ENCODE measurements at regions not wholly inside any gene's neighbourhood (a gene's known extent, or its start where the extent isn't known, plus 50 kb on each side); places are given as distances from the start of the nearest gene placed in this dataset.
"Not testable (repeated sequence)": the region's sequence is repeated elsewhere in the genome, so short reads cannot be mapped to it uniquely, and the experiment has no call there.

- no peak for DNase-seq
Measured at GRCh38 chr3:176412771-176413170, 784.5 kb downstream of the TBL1XR1 start.

- no peak for DNase-seq
Measured at GRCh38 chr3:176403531-176403930, 793.8 kb downstream of the TBL1XR1 start.

GRCh38 chr3:176401211-176401610, 796.1 kb downstream of the TBL1XR1 start:
- no peak for DNase-seq

- DNase-seq = no peak
Measured at GRCh38 chr3:176399193-176399592, 798.1 kb downstream of the TBL1XR1 start.

GRCh38 chr3:176395240-176395639, 802.0 kb downstream of the TBL1XR1 start:
- DNase-seq = no peak

DNA sequence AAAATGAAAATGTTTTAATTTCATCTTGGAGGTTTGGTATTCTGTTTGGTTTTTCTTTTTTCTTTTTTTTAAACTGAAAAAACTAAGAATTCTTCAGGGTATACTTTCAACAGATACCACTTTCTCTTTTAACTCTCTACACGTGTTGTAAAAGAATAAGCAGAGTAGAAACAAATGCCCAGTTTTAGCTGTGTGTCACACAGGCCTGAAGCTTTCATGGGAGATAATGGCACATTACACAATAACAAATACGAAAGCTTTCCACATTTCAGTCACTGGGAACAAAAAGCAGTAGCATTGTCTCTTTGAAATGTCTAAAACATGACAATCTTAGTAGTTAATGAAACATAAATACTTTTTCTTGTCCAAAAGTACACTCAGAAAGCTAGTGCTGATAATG, 818.5 kb downstream of the TBL1XR1 start:
- DNase-seq = no peak

GRCh38 chr3:176376531-176376930, 820.8 kb downstream of the TBL1XR1 start:
- DNase-seq = peak in 1 of 2 experiments; percentile 2

GRCh38 chr3:176375519-176375918, 821.8 kb downstream of the TBL1XR1 start:
- no peak for DNase-seq

DNA sequence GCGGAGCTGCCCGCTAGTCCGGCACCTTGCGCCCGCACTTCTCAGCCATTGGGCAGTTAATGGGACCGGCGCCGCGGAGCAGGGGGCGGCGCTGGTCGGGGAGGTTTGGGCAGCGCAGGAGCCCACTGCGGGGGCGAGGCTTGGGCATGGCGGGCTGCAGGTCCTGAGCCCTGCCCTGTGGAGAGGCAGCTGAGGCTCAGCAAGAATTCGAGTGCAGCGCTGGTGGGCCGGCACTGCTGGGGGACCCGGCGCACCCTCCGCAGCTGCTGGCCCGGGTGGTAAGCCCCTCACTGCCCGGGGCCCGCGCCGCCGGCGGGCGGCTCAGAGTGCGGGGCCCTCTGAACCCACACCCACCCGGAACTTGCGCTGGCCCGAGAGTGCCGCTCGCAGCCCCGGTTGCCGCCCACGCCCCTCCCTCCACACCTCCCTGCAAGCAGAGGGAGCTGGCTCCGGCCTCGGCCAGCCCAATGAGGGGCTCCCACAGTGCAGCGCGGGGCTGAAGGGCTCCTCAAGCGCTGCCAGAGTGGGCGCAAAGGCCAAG, 835.0 kb downstream of the TBL1XR1 start:
- no peak for DNase-seq

GRCh38 chr3:176359211-176359610, 838.1 kb downstream of the TBL1XR1 start:
- DNase-seq = no peak

- DNase-seq = no peak
Measured at GRCh38 chr3:176357891-176358290, 839.4 kb downstream of the TBL1XR1 start.

GRCh38 chr3:176354843-176355242, 842.4 kb downstream of the TBL1XR1 start:
- DNase-seq = no peak

DNA sequence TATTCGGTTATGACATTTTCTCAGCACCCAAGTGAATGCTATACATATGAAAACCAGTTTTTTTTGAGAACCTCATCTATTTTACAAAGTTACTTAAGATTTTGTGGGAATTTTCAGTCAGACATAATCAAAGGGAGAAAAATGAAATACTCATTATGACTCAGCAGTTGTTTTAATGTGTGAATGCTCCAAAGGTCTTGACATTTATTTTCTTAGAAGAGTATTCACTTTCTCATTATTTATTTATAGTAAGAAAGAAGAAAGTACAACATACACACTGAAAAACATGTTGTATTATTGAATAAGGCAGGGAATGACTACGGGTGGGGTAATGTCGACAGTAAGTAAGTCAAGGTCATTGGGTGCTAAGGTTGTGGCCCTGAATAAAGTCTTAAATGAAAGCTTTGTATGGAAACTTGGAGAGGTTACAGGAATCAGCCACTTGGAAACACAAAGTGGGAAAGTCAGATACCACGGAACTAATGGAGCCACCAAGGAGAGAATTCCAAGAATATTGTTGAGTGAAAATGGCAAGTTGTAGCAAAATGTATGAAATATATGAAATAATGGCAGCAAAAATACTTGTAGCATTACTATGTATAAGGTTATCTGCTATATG, 844.5 kb downstream of the TBL1XR1 start:
- DNase-seq = no peak

DNA sequence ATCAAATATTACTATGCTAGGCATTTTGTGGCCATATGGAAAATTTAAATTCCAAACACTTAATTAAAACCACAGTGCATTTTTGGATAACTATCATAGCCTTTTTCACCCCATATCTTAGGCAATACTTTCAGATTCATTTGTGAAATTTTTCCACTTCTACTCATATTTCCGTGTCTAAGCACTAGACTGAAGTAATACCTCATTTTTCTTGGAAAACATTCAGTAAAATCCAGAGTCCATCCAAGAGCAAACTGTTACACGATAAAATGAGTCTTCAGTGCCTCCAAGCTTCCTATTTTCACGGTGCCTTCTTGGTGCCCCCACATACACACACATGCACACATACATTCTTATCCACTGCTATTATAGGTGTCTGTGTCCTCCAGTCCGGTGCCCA, 845.9 kb downstream of the TBL1XR1 start:
- DNase-seq = no peak

GRCh38 chr3:176349706-176350105, 847.6 kb downstream of the TBL1XR1 start:
- no peak for DNase-seq

- no peak for DNase-seq
Measured at GRCh38 chr3:176347424-176348146, 849.7 kb downstream of the TBL1XR1 start.

- DNase-seq = no peak
Measured at GRCh38 chr3:176341963-176342362, 855.3 kb downstream of the TBL1XR1 start.

DNA sequence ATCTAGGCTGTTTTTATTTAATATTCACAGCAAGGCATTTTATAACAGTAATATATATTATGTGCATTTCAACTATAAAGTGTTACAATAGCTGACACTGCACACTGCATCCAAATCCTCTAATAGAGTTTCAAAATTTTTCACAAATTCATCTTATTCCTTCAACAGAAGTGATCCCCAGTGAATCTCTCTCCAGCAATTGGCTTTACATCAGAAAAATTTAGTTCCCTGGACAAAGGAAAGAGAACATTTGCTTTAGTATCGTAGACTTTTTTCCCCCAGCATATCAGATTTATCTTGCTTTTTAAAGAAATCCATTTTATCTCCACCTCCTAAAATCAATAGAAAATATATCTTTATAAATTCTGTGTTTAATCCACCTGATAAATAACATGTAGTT, 868.6 kb downstream of the TBL1XR1 start:
- no peak for DNase-seq

GRCh38 chr3:176328198-176328597, 869.1 kb downstream of the TBL1XR1 start:
- no peak for DNase-seq

- not testable (repeated sequence) for DNase-seq
Measured at GRCh38 chr3:176326894-176327490, 870.3 kb downstream of the TBL1XR1 start.

DNA sequence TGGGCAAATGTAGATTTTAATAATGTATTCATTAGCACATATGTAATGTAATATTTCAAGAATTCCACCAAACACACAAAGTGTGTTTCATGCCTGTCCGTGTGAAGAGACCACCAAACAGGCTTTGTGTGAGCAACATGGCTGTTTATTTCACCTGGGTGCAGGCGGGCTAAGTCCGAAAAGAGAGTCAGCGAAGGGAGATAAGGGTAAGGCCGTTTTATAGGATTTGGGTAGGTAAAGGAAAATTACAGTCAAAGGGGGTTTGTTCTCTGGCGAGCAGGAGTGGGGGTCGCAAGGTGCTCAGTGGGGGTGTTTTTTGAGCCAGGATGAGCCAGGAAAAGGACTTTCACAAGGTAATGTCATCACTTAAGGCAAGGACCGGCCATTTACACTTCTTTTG, 875.8 kb downstream of the TBL1XR1 start:
- DNase-seq = not testable (repeated sequence)

DNA sequence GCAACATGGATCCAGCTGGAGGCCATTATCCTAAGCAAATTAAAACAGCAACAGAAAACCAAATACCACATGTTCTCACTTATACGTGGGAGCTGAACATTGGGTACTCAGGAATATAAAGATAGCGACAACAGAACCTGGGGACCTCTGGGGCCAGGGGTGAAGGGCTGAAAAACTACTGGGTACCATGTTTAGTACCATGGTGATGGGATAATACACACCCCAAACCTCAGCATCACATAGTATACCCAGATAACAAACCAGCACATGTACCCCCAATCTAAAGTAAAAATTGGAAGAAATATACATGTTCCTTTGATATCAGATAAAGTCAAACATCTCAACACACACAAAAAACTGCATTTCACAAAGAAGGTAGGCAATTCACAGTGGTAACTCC, 876.2 kb downstream of the TBL1XR1 start:
- no peak for DNase-seq

DNA sequence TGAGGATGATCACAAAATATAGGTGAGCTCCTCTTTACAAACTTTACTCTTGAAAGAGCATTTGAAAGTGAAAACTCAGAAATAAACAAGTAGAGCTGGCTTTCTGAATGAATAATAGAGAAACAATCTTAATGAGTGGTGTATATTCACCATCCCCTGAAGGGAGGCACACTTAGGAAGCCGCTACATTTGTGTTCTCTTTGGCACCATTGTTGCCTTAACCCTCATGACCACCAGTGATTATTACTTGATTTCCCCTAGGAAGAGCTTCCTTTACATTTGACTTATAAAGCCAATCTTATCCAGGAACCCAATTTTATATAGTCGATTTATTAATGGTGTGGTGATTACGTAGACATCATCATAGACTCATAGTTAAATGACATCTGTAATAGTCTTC, 883.9 kb downstream of the TBL1XR1 start:
- DNase-seq = no peak

- DNase-seq = no peak
Measured at GRCh38 chr3:176310641-176311040, 886.6 kb downstream of the TBL1XR1 start.
